GM18499 (cell line): ENCODE measurements at regions not wholly inside any gene's neighbourhood (a gene's known extent, or its start where the extent isn't known, plus 50 kb on each side); places are given as distances from the start of the nearest gene placed in this dataset.

ENCODE experiments used
- ATAC-seq: cut with Tn5 transposase; IDR thresholded peaks from one replicate; pipeline ENCODE4 v1.9.1; 2021; ENCODE audit warnings: moderate number of reproducible peaks; ENCODE audit not compliant: insufficient read depth, unreplicated experiment

DNA sequence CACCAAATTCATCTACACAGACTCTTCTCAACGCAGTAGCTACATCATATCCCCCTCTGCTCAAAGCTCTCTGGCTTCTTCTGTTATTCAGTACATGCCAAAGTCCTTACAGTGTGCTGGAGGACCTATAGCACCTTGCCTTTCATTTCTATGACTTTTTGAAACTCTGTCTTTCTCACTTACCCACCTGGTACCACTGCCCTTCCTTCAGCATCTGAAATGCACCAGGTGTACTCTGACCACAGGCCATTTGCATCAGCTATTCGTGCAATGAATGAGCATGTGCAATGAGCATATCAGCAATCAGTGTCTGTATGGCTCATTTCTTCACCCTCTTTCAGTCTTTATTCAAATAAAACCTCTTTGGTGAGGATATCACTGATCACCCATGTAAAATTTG lies 399.9 kb downstream of the RAB28 start:
- ATAC-seq: no peak

DNA sequence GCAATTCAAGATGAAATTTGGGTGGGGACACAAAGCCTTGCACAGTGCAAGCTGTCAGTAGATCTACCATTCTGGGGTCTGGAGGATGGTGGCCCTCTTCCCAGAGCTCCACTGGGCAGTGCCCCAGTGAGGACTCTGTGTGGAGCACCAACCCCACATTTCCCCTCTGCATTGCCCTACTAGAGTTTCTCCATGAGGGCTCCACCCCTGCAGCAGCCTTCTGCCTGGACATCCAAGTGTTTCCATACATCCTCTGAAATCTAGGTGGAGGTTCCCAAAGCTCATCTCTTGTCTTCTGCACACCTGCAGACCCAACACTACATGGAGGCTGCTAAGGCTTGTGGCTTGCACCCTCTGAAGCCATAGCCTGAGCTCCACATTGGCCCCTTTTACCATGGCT lies 402.3 kb downstream of the RAB28 start:
- no peak for ATAC-seq

DNA sequence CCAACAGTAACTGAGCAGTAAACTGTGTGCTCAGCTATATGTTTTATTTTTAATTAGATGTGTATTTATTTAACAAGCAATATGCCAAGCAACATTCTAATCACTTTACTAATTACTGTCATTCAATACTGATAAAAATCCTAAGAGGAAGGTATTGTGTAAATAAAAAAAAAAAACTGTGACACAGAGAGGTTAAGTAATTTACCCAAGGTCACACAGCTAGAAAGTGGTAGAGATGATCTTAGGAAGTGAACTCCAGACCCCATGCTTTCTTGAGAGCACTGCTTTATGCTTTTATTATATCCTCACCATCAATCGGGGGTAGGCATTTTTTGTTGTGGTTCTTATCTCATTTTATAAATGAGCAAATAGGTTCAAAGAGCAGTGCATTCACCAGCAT lies 417.1 kb downstream of the RAB28 start:
- no peak for ATAC-seq

DNA sequence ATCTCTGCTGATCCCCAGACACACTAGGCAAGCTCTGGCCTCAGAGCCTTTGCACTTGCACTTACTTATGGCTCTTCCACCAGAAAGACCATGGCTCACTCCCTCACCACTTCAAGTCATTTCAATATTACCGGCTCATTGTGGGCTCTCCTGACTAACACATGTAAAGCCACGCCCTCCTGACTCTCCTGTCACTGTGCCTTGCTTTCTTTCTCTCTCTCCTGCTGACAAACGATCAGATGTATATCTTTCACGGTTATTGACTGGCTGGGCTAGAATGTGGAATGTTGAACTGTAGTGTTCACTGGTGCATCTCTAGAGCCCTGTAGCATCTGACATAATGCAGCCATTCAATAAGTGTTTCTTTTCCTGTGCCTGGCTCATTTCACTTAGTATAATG lies 425.1 kb downstream of the RAB28 start:
- no peak for ATAC-seq

DNA sequence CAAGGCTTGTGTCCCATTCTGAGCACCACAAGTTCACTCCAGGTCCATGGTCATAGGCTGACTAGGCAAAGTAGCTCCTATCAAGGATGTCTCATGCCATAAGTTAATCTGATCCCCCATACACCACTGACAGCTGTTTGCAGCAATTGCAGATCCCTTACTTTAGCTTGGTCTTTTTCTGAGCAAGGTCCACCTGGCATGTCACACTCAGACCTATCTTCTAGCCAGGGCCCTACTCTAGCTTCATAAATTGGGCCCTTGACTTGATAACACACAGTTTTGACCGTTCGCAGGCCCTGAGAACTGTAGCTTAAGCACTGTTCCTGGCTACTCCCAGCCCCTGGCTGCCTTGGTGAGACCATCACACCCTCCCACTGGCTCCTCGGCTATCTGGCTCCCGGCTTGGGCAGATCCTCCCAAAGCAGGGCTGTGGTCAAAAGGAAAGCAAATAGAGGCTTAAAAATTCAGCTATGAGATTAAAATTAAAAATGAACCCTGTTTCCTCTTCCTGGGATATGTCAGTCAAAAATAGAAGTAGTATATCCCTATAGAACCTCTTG lies 427.4 kb downstream of the RAB28 start:
- ATAC-seq: no peak

DNA sequence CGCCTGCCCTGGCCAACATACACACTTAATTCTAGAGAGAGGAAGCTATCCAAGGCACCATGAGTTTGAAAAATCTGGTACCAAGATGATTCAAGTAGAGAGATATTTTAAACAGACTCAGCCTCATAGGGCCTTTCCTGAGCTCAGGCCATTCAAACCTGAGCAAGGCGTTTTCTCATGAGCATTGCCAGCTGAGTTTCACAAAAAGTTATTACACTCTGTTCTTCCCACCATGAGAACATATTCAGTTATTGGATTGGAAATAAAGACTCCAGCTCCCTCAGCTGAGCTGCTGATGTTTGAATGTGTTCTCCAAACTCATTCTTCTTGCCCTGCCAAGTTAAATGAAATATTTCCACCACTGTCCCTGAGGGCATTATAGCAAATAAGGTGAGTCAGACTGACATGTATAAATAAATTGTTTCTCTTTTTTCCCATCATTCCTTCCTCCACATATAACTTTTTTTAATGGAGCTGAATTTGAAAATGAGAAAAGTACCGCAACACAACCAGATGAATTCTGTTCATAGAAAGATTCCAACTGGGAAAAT lies 429.6 kb downstream of the RAB28 start:
- no peak for ATAC-seq

DNA sequence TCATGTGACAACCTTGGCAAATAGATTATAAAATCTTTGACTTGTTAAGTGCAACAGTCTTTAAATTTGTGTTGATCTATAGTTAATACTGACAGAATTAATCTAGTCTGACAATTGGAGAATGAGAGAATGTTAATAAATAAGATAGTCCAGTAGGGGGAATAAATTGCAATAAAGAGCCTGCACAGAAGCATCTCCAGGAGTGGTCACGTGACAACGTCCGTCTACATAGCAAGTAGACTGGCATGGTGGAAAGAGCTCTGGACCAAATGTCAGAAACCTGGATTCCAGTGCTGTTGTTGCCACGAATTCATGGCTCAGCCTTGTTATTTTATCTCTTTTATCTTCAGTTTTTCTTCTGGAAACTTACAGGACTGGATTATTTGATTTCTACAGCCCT lies 436.5 kb downstream of the RAB28 start:
- ATAC-seq: no peak

DNA sequence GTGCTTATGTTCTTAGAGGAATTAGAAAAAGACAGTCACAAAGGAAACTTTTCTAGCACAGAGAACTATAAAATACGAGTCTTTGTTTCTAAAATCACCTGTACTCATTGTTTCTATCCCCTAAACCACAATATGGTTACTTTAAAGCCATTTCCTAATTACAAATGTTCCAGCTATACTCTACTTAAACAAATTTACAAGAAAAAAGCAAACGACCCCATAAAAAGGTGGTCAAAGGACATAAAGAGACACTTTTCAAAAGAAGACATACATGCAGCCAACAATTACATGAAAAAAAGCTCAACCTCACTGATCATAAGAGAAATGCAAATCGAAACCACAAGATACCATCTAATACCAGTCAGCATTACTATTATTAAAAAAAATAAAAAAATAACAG lies 447.3 kb downstream of the RAB28 start:
- no peak for ATAC-seq

DNA sequence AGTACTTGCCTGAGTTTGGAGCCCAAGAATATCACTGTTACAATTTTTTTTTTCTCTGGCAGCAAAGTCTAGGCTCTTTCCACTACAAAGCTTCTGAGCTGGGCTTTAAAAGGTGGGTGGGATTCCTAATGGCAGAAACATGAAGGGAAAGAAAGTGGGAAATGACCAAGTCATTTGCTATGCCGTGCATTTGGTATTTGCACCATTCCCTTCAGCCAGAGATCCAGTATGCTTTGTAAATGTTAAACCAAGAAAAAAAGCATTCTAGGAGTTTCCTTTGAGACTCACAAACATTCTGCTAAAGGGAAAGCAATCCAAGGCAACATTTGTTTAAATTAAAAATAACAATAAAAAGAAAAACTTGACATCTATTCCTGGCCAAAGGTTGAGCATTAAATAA lies 451.2 kb downstream of the RAB28 start:
- ATAC-seq: no peak

DNA sequence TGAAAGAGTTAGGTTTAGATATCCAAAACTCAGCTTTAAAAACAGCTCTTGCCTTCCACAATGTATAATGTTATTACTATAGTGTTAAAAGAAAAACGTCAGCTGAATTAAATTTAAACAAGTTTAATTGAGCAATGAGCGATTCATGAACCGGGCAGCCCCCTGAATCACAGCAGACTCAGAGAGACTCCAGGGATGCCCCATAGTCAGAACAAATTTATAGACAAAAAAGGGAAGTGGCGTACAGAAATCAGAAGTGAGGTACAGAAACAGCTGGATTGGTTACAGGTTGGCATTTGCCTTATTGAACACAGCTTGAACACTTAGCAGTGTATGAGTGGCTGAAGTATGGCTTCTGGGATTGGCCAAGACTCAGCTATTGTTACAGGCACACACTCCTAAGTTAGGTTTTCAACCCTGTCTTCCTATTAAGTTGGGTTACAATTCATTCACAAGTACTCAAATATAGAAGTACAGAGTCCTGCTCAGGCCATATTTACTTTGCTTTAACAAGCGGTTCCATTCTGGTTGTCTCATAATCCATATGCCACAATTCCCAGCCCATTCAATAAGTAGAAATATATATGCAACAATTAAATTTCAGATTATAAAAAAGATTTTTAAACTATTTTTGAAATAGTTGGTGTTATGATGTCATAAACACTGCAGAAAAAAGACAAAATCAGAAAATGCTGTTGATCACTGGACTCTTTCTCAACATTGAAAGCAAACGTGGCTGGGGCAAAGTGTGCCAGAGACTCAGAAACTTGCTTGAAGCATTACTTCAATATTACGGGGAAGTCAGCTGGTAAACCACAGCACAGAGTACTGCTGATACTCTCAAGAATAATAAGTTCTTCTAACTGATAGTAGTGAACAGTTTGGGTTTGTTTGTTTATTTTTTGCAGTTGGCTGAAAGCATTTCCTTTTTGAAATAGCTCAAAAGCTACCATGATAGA lies 459.7 kb downstream of the RAB28 start:
- ATAC-seq: no peak

DNA sequence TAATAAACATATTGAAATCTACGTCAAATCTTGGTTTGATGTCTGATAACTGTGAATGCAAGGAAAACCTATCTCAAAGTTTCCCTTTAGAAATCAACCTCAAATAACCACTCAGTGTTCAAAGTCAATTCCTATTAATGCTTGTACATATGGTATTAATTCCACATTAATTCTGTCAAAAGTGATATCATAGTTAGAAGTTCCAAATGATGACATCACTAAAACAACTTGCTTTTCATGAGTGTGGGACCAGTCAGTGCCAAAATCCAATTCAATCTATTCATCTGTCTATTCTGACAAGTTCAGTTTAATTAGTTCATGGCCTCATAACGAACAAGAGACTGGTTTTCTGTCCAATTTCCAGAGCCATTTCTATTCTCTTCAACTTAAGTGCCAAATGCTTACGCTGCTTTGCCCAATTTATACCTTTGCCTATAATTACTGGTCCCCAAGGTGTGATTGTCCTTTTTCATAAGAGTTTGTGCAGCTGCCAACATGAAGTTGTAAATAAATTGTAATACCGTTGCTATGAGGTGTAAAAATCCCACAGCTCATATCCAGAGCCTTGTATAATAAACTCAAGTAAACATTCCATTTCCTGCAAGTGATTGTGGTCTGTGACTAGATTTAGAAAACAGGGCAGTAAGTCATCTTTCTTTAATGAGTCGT lies 476.2 kb downstream of the RAB28 start:
- ATAC-seq: no peak

DNA sequence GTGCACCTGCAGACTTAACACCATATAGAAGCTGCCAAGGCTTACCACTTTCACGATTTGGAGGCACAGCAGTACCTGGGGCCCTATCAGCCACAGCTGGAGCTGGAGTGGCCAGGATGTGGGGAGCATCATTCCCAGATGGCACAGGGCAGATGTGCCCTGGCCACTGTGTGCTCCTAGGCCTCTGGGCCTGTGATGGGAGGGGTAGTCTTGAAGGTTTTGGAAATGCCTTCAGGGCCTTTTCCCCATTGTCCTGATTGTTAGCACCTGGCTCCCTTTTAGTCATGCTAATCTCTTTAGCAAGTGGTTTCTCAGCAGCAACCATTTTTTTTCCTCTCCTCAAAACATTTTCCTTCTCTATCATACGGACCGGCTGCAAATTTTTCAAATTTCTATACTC lies 490.2 kb downstream of the RAB28 start:
- ATAC-seq: no peak

DNA sequence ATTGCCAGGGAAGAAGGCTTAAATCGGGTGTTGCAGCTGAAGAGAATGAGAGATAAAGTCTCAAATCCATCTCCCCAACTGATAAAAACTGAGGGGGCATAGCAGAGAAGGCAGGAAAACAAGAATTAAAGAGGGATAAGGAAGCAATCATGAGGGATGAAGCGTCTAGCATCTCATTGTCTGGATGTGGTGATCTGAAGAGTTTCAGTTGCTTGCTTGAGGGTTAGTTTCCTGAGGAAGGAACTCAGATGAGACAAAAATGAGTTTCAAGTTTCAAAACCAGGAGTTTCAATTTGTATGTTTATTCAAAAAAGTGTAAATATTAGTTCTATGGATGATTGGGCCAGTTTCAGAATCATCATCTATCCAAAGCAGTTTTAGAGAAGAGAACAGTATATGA lies 496.9 kb downstream of the RAB28 start:
- ATAC-seq: no peak

DNA sequence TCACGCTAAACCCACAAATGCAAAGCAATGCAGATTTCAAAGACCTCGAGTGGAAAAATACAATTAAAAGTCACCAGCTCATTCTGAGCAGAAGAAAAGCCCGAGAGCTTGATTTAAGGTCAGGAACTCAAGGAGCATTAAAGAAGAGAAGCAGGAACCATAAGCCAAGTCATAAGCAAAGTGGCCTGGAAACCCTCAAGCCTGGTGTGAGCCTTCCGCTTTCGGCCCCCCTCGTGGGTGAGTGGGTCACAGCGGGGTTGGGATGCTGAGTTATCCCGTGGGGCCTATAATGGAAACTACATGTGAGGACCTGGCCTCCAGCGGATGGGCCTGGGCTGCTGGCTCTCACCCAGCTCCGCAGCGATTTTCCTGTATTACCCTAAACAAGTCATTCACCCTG lies 504.3 kb downstream of the RAB28 start:
- ATAC-seq: no peak

DNA sequence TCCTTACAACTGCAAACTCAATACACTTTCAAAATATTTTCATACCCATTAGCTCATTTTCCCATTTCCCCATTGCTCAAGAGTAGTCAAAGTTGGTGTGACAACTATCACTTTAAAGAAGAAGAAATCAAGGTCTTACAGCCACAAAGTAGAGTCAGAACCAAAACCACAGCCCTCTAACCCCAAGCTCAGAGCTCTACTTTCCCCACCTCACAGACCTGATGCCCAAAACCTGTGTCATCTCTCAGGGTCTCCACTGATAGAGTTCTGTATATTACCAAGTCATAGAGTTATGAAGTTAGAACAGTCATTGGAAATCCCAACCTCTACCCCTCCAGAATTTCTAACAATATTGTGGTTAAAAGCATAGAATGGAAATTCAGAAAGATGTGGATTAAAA lies 505.8 kb downstream of the RAB28 start:
- no peak for ATAC-seq

DNA sequence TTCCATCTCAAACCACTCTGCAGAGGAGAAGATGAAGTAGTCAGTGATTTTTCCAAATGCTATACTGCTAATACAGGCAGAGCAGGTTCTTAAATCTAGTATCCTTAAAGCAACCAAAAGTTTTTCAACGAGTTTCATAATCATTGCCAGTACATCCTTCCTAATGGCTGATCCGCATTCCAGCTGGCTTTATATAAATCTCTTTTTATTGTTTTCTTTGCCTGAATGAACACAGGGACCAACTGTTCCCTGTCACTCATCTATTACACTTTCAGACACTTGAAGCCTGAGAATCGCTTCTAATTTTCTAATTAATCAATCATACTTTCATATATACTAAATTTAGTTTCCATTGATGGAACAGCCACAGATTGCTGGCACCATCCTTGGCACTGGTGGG lies 508.6 kb downstream of the RAB28 start:
- ATAC-seq: no peak

DNA sequence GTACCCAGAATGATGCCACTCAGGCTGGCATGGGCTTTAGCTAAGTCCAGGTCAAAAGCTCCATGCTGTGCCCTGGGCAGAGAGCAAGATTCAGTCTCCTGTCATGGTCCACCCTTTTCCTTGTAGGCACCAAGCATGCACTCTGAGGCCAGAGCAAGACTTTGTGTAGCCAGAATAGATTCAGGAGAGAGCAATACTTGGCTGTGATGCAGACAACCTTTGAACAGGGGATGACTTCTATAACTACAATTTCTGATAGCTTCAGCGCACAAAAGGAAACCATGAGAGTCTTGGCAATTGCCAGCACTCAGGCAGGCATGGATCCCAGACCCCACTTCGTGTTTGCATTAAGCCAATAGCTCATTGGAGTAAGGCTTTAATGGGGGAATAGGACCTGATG lies 510.6 kb downstream of the RAB28 start:
- ATAC-seq: no peak

DNA sequence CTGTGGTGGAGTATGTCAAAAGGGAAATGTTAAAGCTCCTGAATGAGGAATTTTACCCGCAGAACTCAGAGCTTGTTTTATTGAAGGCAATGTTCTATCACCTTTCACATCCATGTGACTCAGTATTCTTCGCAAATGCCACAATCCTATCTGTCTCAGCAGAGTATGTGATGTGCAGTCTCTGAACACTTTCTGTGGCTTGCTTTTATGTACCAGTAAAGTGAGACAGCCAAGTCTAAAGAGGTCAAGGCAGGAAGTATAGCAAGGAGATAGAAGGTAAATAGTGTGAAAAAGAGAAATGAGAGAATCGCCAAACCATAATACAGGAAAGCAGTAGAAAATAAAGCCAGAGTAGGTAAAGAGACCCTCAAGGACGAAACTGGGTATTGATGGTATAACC lies 515.8 kb downstream of the RAB28 start:
- ATAC-seq: no peak

DNA sequence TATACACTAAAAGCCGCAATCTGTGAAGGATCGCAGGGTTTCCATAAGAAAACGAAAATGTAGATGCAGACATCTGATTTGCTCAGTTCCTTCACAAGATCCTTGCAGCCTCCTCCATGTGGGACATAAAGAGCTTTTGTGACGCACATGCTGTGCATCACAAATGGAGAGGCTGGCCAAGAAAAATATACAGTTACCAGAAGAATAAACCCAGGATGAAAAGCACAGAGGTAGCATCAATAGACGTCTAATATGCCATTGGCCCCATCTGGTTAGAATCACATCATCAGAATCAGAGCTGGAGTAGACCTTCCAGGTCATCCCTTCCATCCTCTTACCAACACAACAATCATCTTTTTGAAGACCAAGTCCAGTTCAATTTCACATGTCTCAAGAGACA lies 517.4 kb downstream of the RAB28 start:
- no peak for ATAC-seq

DNA sequence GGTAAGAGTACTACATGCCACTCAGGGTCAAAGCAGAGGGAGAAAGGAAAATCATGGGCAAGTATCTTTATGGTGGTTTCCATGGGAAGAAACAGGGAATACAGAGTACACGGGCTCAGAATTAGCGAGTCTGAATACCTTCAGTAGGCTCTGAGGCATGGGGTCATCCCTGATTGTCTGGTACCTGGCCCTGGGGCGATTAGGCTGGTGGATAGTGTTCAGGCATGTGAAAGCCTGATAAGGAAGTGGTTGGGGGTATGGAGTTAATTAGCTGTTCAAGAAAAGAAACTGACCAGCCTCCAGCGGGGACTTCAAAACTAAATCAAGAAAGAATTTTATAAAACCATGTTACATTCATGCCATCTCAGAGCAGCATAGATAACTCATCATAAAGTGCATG lies 518.8 kb downstream of the RAB28 start:
- no peak for ATAC-seq

DNA sequence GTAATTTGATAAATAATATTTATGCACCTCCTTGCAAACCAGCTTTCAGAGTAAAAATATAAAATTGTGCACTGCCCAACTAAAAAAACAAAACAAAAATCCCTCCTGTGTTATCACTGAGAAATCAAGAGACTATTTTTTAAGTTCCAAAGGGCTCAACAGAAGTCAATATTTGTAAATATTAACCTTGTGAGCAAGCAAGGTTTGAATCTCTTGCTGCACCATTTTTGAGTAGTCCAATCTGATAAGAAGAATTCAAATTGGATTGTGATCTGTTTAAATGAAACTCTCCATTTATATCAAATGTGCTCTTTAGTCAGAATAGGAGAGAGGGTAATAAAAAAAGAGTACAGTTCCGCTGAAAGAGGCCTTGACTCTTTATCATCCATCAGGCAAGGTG lies 520.2 kb downstream of the RAB28 start:
- no peak for ATAC-seq
